C4-2B (cell line): ENCODE measurements at regions not wholly inside any gene's neighbourhood (a gene's known extent, or its start where the extent isn't known, plus 50 kb on each side); places are given as distances from the start of the nearest gene placed in this dataset.

Experiments
- ZFX ChIP-seq: fragments of 450-650 bp; IDR thresholded peaks from 2 replicates; pipeline ENCODE4 v1.6.1; 2017
- TF ChIP-seq, protein P1 (sequence below): fragments of 450-650 bp; conservative IDR thresholded peaks from 2 replicates; pipeline ENCODE4 v1.5.1; 2017; ENCODE audit warnings: mild to moderate bottlenecking

DNA sequence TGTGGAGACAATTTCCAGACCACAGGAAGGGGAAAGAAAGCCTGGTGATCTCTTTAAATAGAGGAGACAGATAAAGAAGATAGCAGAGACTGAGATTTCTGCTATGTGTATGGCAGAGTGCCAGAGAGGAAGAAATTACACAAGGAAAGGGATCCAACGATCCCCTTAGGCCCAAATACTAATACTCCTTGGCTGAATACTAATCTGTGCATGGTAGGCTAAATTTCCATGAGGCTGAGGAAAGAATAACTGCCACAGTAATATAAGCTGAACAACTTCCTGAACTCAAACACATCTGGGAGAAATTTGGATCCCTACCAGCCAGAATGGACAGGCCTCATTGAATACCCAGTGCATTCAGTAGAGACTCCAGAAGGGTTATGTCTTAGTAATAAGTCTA, 83.3 kb upstream of the TNFAIP3 start:
- TF ChIP-seq, protein P1, sequence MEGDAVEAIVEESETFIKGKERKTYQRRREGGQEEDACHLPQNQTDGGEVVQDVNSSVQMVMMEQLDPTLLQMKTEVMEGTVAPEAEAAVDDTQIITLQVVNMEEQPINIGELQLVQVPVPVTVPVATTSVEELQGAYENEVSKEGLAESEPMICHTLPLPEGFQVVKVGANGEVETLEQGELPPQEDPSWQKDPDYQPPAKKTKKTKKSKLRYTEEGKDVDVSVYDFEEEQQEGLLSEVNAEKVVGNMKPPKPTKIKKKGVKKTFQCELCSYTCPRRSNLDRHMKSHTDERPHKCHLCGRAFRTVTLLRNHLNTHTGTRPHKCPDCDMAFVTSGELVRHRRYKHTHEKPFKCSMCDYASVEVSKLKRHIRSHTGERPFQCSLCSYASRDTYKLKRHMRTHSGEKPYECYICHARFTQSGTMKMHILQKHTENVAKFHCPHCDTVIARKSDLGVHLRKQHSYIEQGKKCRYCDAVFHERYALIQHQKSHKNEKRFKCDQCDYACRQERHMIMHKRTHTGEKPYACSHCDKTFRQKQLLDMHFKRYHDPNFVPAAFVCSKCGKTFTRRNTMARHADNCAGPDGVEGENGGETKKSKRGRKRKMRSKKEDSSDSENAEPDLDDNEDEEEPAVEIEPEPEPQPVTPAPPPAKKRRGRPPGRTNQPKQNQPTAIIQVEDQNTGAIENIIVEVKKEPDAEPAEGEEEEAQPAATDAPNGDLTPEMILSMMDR = no peak
- no peak for TF ChIP-seq ZFX
